Keratinocyte (primary cell): ENCODE measurements at regions not wholly inside any gene's neighbourhood (a gene's known extent, or its start where the extent isn't known, plus 50 kb on each side); places are given as distances from the start of the nearest gene placed in this dataset.

Experiments
- DNase-seq: peaks from one replicate; pipeline ENCODE4 v3.0.0-alpha.2; 2011; ENCODE audit warnings: low read depth, missing footprints, low spot score
- FAIRE-seq: peaks from 2 replicates; lab custom pipeline; 2011; peaks lifted over from hg19 to GRCh38; lab: Jason Lieb, UNC
- H2AFZ ChIP-seq: 2 replicates; pipeline ENCODE4 v1.6.0; 2012; ENCODE audit warnings: low read length, control low read depth, inconsistent platforms; ENCODE audit not compliant: control insufficient read depth
- H3K27ac ChIP-seq: 2 replicates; pipeline ENCODE4 v1.5.1; 2011; ENCODE audit warnings: low read length; ENCODE audit not compliant: control insufficient read depth, insufficient read depth
- H3K27me3 ChIP-seq: 3 replicates; pipeline ENCODE4 v1.6.0; 2011; ENCODE audit warnings: low read length; ENCODE audit not compliant: control insufficient read depth, insufficient read depth; ENCODE audit errors: extremely low read depth
- H3K36me3 ChIP-seq, 2 experiments: 2 replicates in 1 of 2; 3 replicates in 1 of 2; pipeline ENCODE4 v1.5.1; 2011; ENCODE audit warnings: low read length in 2 of 2, mild to moderate bottlenecking in 1 of 2; ENCODE audit not compliant: control insufficient read depth in 2 of 2, insufficient read depth in 2 of 2; ENCODE audit errors: extremely low read depth in 1 of 2
- H3K4me1 ChIP-seq: 3 replicates; pipeline ENCODE4 v1.5.1; 2011; ENCODE audit warnings: low read length; ENCODE audit not compliant: control insufficient read depth, insufficient read depth; ENCODE audit errors: extremely low read depth
- H3K4me2 ChIP-seq: 3 replicates; pipeline ENCODE4 v1.6.0; 2011; ENCODE audit warnings: low read depth, low read length; ENCODE audit not compliant: control insufficient read depth, insufficient read depth; ENCODE audit errors: extremely low read depth
- H3K4me3 ChIP-seq, 3 experiments: fragments of 200-600 bp in 1 of 3; sonication (generic) in 1 of 3; 2 replicates in 2 of 3; 3 replicates in 1 of 3; pipeline ENCODE4 v1.5.1; 2011 to 2016; ENCODE audit warnings: low read length in 3 of 3, mild to moderate bottlenecking in 3 of 3, control low read depth in 2 of 3, inconsistent platforms in 1 of 3, low read depth in 1 of 3, mixed read lengths in 1 of 3, mixed run types in 1 of 3, moderate library complexity in 1 of 3; ENCODE audit not compliant: control insufficient read depth in 2 of 3, insufficient read depth in 2 of 3; ENCODE audit errors: extremely low read depth in 1 of 3
- H3K79me2 ChIP-seq: 2 replicates; pipeline ENCODE4 v1.6.0; 2012; ENCODE audit warnings: low read length; ENCODE audit not compliant: control insufficient read depth, insufficient read depth
- H3K9ac ChIP-seq: 3 replicates; pipeline ENCODE4 v1.6.0; 2011; ENCODE audit warnings: low read length; ENCODE audit not compliant: control insufficient read depth, insufficient read depth; ENCODE audit errors: extremely low read depth
- H3K9me1 ChIP-seq: 3 replicates; pipeline ENCODE4 v1.6.0; 2011; ENCODE audit warnings: low read length; ENCODE audit not compliant: control insufficient read depth, insufficient read depth; ENCODE audit errors: extremely low read depth
- H3K9me3 ChIP-seq: 2 replicates; pipeline ENCODE4 v1.5.1; 2012; ENCODE audit warnings: low read depth, low read length; ENCODE audit not compliant: control insufficient read depth
- H4K20me1 ChIP-seq: 3 replicates; pipeline ENCODE4 v1.6.0; 2011; ENCODE audit warnings: low read length; ENCODE audit not compliant: control insufficient read depth, insufficient read depth; ENCODE audit errors: extremely low read depth
- CTCF ChIP-seq, 3 experiments: IDR thresholded peaks in 1 of 3; conservative IDR thresholded peaks in 1 of 3; optimal IDR thresholded peaks in 1 of 3; 2 replicates in 2 of 3; 3 replicates in 1 of 3; pipeline versions ENCODE3 to v1.5.1; 2011; ENCODE audit warnings: low read length in 3 of 3, mild to moderate bottlenecking in 3 of 3, moderate library complexity in 2 of 3, control low read depth in 1 of 3, inconsistent platforms in 1 of 3; ENCODE audit not compliant: insufficient read depth in 2 of 3; ENCODE audit errors: extremely low read depth in 1 of 3
- EZH2 ChIP-seq: IDR thresholded peaks from one replicate; pipeline ENCODE4 v1.6.1; 2012; ENCODE audit warnings: inconsistent platforms, mild to moderate bottlenecking, low read length, moderate library complexity
- dilution Hi-C: fragments of 300-500 bp; cut with MboI; formaldehyde crosslinking; loops from one replicate; pipeline ENCODE4 v1.7.0; 2020; ENCODE audit warnings: low sequenced_read_pairs; ENCODE audit not compliant: extremely low pct_ligation_motif_present

DNA sequence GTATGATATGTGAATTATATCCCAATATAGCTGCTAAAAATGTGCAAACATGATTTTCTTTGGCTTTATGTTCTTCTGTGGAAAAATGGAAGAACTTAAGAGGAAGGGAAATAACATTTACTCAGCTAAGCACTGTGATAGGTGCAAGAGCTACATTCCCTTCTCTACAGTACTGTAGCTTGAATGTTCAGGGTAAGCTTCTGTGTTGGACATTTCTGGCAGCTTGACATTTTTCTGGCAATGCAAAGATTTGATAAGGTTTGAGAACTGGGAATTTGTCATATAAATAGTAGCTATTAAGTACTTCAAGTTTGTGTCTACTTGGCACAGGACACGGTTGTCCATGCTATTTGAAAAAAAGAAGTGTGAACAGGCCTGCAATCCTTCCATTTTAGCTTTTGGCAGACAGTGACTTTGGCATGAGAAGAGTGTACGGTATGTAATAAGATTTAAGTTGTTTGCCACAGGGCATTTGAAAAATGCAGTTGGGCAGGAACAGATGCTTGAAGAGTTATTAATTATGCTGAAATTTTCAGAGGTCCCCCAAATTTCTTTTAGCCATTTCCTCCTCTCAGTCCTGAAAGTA is 77.6 kb downstream of the KIF4B start:
- dilution Hi-C loops, result no loop called here
- peak; percentile 62 for FAIRE-seq
- Histone ChIP-seq H3K9me1 (no peaks in the 10 kb centered on the region), H3K27me3 (no peaks in the 10 kb centered on the region), H3K4me3 (no peak overlapping the region), H3K27ac (no peak overlapping the region), H3K36me3 (no peaks in the 10 kb centered on the region), H3K4me2 (no peak overlapping the region), H3K79me2 (no peaks in the 10 kb centered on the region), H2AFZ (peak overlapping the region; percentile 46), H3K4me1 (peaks cover 38% of the 10 kb centered on the region), H4K20me1 (no peaks in the 10 kb centered on the region), H3K9ac (no peak overlapping the region), H3K9me3 (no peaks in the 10 kb centered on the region)
- DNase-seq, result no peak
- TF ChIP-seq EZH2 (no peak), CTCF (optimal IDR thresholded peaks at IDR 0.05 in 1 of 3, IDR thresholded peaks at IDR 0.05 in 1 of 3, conservative IDR thresholded peaks at IDR 0.05 in 1 of 3; ENCODE audit: extremely low read depth in 1 of 3, insufficient read depth in 2 of 3, low read length in 3 of 3) (no peak)

DNA sequence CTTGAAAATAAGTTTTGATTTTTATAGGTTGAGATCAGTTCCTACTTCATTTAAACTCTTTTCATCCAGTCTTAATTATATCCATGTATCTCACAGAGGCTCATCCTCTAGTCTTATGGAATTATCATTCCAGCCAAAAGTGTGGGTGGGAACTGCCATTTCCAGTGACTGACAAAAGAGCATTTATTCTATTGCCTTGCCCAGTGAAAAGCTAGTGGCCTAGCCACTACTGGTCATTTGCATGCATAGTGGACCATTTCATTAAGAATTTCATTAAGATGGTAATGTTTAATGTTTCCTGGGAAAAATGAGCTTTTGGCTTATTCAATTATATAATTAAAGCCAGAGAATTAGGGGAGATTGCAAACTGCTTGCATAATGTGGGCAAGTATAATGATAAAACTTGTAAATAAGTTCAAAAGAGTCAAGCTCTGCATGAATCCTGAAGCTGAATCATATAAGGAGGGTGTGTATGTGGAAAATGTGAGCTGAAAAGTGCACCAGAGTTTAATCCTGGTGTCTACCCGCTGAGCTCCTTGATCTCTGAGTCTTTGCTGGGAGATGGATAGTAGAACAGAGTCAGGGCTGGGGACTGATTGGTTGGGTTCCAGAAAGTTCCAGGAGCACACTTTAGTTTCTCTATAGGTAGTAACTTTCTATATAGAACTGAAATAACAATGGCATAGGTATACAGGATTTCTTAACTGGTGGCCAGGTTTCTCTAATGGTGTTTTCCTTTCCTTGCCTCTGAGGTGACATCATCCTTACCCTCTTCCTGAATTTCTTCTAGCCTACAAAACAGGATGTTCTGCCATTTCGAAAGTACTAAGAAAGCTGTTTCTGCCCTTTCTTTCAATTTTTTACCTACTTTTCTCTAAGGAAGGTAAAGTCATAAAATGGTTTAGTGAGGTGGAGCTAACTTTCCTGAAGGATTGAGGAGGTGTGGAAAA is 78.5 kb downstream of the KIF4B start:
- Histone ChIP-seq H3K4me1 (peaks cover 31% of the 10 kb centered on the region), H3K36me3 (no peaks in the 10 kb centered on the region), H3K9ac (no peak overlapping the region), H3K79me2 (no peaks in the 10 kb centered on the region), H3K9me3 (no peaks in the 10 kb centered on the region), H3K27me3 (no peaks in the 10 kb centered on the region), H3K4me3 (no peak overlapping the region), H3K27ac (no peak overlapping the region), H4K20me1 (no peaks in the 10 kb centered on the region), H2AFZ (peak overlapping the region; percentile 7), H3K9me1 (no peaks in the 10 kb centered on the region), H3K4me2 (no peak overlapping the region)
- dilution Hi-C loops, result no loop called here
- FAIRE-seq (peak; percentile 58), DNase-seq (no peak)
- TF ChIP-seq EZH2 (no peak), CTCF (optimal IDR thresholded peaks at IDR 0.05 in 1 of 3, IDR thresholded peaks at IDR 0.05 in 1 of 3, conservative IDR thresholded peaks at IDR 0.05 in 1 of 3; ENCODE audit: extremely low read depth in 1 of 3, insufficient read depth in 2 of 3, low read length in 3 of 3) (no peak)
